ENCODE measurements at regions not wholly inside any gene's neighbourhood (a gene's known extent, or its start where the extent isn't known, plus 50 kb on each side); places are given as distances from the start of the nearest gene placed in this dataset.

- Histone ChIP-seq H3K4me1 (ENCODE audit: control insufficient read depth in 5 of 5, insufficient read depth in 5 of 5, low read length in 5 of 5) (peaks cover 0 to 6% (median 2%) of the 10 kb centered on the region in 5 donors), H3K36me3 (ENCODE audit: control insufficient read depth in 4 of 4, insufficient read depth in 4 of 4, low read length in 4 of 4) (no peaks in the 10 kb centered on the region), H3K9ac (ENCODE audit: insufficient read depth in 1 of 2, low read length in 2 of 2) (no peak overlapping the region), H3K27ac (ENCODE audit: low read depth in 1 of 2, low read length in 1 of 2) (no peak overlapping the region), H3K27me3 (ENCODE audit: control insufficient read depth in 3 of 3, insufficient read depth in 3 of 3, low read length in 2 of 3) (peaks cover 0 to 2% (median 0%) of the 10 kb centered on the region in 3 donors), H3K9me3 (ENCODE audit: control insufficient read depth in 4 of 4, insufficient read depth in 3 of 4, low read length in 3 of 4) (no peaks in the 10 kb centered on the region), H3K4me3 (no peak overlapping the region)
- WGBS, 2 donors = 62 to 73% methylated on average over 7 of the region's 7 CpGs
- DNase-seq (peak; percentile 46 to 80 (median 68)), ATAC-seq (ENCODE audit: insufficient read depth, low FRiP score) (peak; percentile 27)
- no peak for TF ChIP-seq CTCF (IDR thresholded peaks at IDR 0.05; ENCODE audit: control extremely low read depth, extremely low read depth)
Observed at GRCh38 chr3:159632128-159632527, 356.5 kb upstream of the IL12A start.

- peaks cover 0 to 6% (median 2%) of the 10 kb centered on the region in 5 donors for H3K4me1 ChIP-seq (ENCODE audit: control insufficient read depth in 5 of 5, insufficient read depth in 5 of 5, low read length in 5 of 5)
- H3K27ac ChIP-seq (ENCODE audit: low read depth in 1 of 2, low read length in 1 of 2) = no peak overlapping the region
- no peaks in the 10 kb centered on the region for H3K9me3 ChIP-seq (ENCODE audit: control insufficient read depth in 4 of 4, insufficient read depth in 3 of 4, low read length in 3 of 4)
- no peak overlapping the region for H3K9ac ChIP-seq (ENCODE audit: insufficient read depth in 1 of 2, low read length in 2 of 2)
- no peaks in the 10 kb centered on the region for H3K36me3 ChIP-seq (ENCODE audit: control insufficient read depth in 4 of 4, insufficient read depth in 4 of 4, low read length in 4 of 4)
- no peak for DNase-seq
- no peak for TF ChIP-seq CTCF (IDR thresholded peaks at IDR 0.05; ENCODE audit: control extremely low read depth, extremely low read depth)
- peaks cover 0 to 2% (median 0%) of the 10 kb centered on the region in 3 donors for H3K27me3 ChIP-seq (ENCODE audit: control insufficient read depth in 3 of 3, insufficient read depth in 3 of 3, low read length in 2 of 3)
- H3K4me3 ChIP-seq = no peak overlapping the region
- no peak for ATAC-seq (ENCODE audit: insufficient read depth, low FRiP score)
Observed at GRCh38 chr3:159632851-159633250, 355.8 kb upstream of the IL12A start.

GRCh38 chr3:159634483-159634882, 354.2 kb upstream of the IL12A start:
- H3K27ac ChIP-seq (ENCODE audit: low read depth in 1 of 2, low read length in 1 of 2) = no peak overlapping the region
- H3K9me3 ChIP-seq (ENCODE audit: control insufficient read depth in 4 of 4, insufficient read depth in 3 of 4, low read length in 3 of 4) = no peaks in the 10 kb centered on the region
- peak in 2 of 3 donors; percentile 6 to 10 for DNase-seq
- H3K27me3 ChIP-seq (ENCODE audit: control insufficient read depth in 3 of 3, insufficient read depth in 3 of 3, low read length in 2 of 3) = peaks cover 0 to 2% (median 0%) of the 10 kb centered on the region in 3 donors
- ATAC-seq (ENCODE audit: insufficient read depth, low FRiP score) = no peak
- peaks cover 0 to 6% (median 2%) of the 10 kb centered on the region in 5 donors for H3K4me1 ChIP-seq (ENCODE audit: control insufficient read depth in 5 of 5, insufficient read depth in 5 of 5, low read length in 5 of 5)
- no peak overlapping the region for H3K4me3 ChIP-seq
- no peaks in the 10 kb centered on the region for H3K36me3 ChIP-seq (ENCODE audit: control insufficient read depth in 4 of 4, insufficient read depth in 4 of 4, low read length in 4 of 4)
- no peak for TF ChIP-seq CTCF (IDR thresholded peaks at IDR 0.05; ENCODE audit: control extremely low read depth, extremely low read depth)
- no peak overlapping the region for H3K9ac ChIP-seq (ENCODE audit: insufficient read depth in 1 of 2, low read length in 2 of 2)
- WGBS, 2 donors = 62 to 64% methylated on average over 4 of the region's 4 CpGs

GRCh38 chr3:159635047-159635641, 353.5 kb upstream of the IL12A start:
- H3K9ac ChIP-seq (ENCODE audit: insufficient read depth in 1 of 2, low read length in 2 of 2) = no peak overlapping the region
- peaks cover 0 to 6% (median 2%) of the 10 kb centered on the region in 5 donors for H3K4me1 ChIP-seq (ENCODE audit: control insufficient read depth in 5 of 5, insufficient read depth in 5 of 5, low read length in 5 of 5)
- ATAC-seq (ENCODE audit: insufficient read depth, low FRiP score) = no peak
- no peaks in the 10 kb centered on the region for H3K9me3 ChIP-seq (ENCODE audit: control insufficient read depth in 4 of 4, insufficient read depth in 3 of 4, low read length in 3 of 4)
- no peaks in the 10 kb centered on the region for H3K36me3 ChIP-seq (ENCODE audit: control insufficient read depth in 4 of 4, insufficient read depth in 4 of 4, low read length in 4 of 4)
- WGBS, 2 donors = 75 to 80% methylated on average over 3 of the region's 3 CpGs
- no peak overlapping the region for H3K4me3 ChIP-seq
- TF ChIP-seq CTCF (IDR thresholded peaks at IDR 0.05; ENCODE audit: control extremely low read depth, extremely low read depth) = no peak
- DNase-seq = no peak
- H3K27ac ChIP-seq (ENCODE audit: low read depth in 1 of 2, low read length in 1 of 2) = no peak overlapping the region
- peaks cover 0 to 2% (median 0%) of the 10 kb centered on the region in 3 donors for H3K27me3 ChIP-seq (ENCODE audit: control insufficient read depth in 3 of 3, insufficient read depth in 3 of 3, low read length in 2 of 3)
